Fibroblast of lung (primary cell): ENCODE measurements at regions not wholly inside any gene's neighbourhood (a gene's known extent, or its start where the extent isn't known, plus 50 kb on each side); places are given as distances from the start of the nearest gene placed in this dataset.

Experiments used
- DNase-seq, 2 donors: peaks; one replicate each; pipeline versions ENCODE4 v3.0.0 to v3.0.0-alpha.2; 2010; ENCODE audit warnings: low read depth in 2 of 2
- H2AFZ ChIP-seq: 2 replicates; pipeline ENCODE4 v1.5.1; 2012; ENCODE audit warnings: low read length, control low read depth, inconsistent platforms
- H3K27ac ChIP-seq: 2 replicates; pipeline ENCODE4 v1.5.1; 2011; ENCODE audit warnings: low read length, control low read depth; ENCODE audit not compliant: insufficient read depth
- H3K27me3 ChIP-seq: 2 replicates; pipeline ENCODE4 v1.5.1; 2011; ENCODE audit warnings: mild to moderate bottlenecking, low read length; ENCODE audit not compliant: control insufficient read depth, insufficient read depth
- H3K36me3 ChIP-seq: 2 replicates; pipeline ENCODE4 v1.5.1; 2011; ENCODE audit warnings: low read length; ENCODE audit not compliant: control insufficient read depth, insufficient read depth
- H3K4me1 ChIP-seq: 2 replicates; pipeline ENCODE4 v1.5.1; 2011; ENCODE audit warnings: low read length; ENCODE audit not compliant: control insufficient read depth, insufficient read depth; ENCODE audit errors: extremely low read depth
- H3K4me2 ChIP-seq: 2 replicates; pipeline ENCODE4 v1.5.1; 2011; ENCODE audit warnings: low read length, control low read depth; ENCODE audit not compliant: insufficient read depth; ENCODE audit errors: extremely low read depth
- H3K4me3 ChIP-seq, 4 experiments: fragments of 200-600 bp in 1 of 4; sonication (generic) in 1 of 4; replicated peaks in 1 of 4; 2 replicates each; pipeline ENCODE4 v1.5.1; 2011 to 2016; ENCODE audit warnings: low read length in 4 of 4, low read depth in 3 of 4, mild to moderate bottlenecking in 3 of 4, control low read depth in 2 of 4, inconsistent platforms in 1 of 4, mixed read lengths in 1 of 4; ENCODE audit not compliant: insufficient read depth in 1 of 4; ENCODE audit errors: control extremely low read depth in 1 of 4
- H3K79me2 ChIP-seq: 2 replicates; pipeline ENCODE4 v1.5.1; 2012; ENCODE audit warnings: mild to moderate bottlenecking, low read length, inconsistent platforms; ENCODE audit not compliant: control insufficient read depth, insufficient read depth
- H3K9ac ChIP-seq: 2 replicates; pipeline ENCODE4 v1.5.1; 2011; ENCODE audit warnings: mild to moderate bottlenecking, low read length, control low read depth; ENCODE audit not compliant: insufficient read depth
- H3K9me3 ChIP-seq: 2 replicates; pipeline ENCODE4 v1.5.1; 2012; ENCODE audit warnings: low read depth, low read length; ENCODE audit not compliant: control insufficient read depth, insufficient read depth
- H4K20me1 ChIP-seq: 2 replicates; pipeline ENCODE4 v1.5.1; 2011; ENCODE audit warnings: low read length; ENCODE audit not compliant: control insufficient read depth, insufficient read depth; ENCODE audit errors: extremely low read depth
- EZH2 ChIP-seq: IDR thresholded peaks from 2 replicates; pipeline ENCODE4 v1.5.1; 2012; ENCODE audit warnings: low read length, control low read depth, mild to moderate bottlenecking; ENCODE audit errors: missing control alignments
- TF ChIP-seq, protein P1 (sequence below), 2 donors: IDR thresholded peaks in 1 of 2; conservative IDR thresholded peaks in 1 of 2; 1 replicate in 1 of 2; 2 replicates in 1 of 2; pipeline ENCODE4 v1.5.1; 2011 to 2012; ENCODE audit warnings: low read length in 2 of 2, control low read depth in 1 of 2, inconsistent platforms in 1 of 2, low read depth in 1 of 2, mild to moderate bottlenecking in 1 of 2

DNA sequence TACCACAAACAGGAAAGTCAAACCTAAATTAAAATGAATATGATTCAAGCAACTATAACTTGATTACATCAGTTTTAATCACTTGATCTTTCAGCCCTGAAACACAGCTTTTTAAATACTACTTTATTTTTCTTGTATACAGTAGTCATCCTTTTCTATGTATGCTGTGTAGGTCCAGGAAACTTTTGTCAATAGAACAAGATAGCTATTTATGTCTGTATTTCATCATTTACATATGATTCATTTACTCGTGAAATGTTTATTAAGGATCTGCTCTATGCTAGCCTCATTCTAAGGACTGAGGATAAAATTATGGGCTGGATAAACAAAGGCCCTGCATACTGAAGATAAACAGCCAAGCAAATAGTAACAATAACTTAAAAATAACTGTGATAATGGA, 930.2 kb downstream of the TFAP2A start:
- H3K27ac ChIP-seq: no peak overlapping the region
- no peak overlapping the region for H3K4me2 ChIP-seq
- H3K9ac ChIP-seq: no peak overlapping the region
- no peaks in the 10 kb centered on the region for H3K79me2 ChIP-seq
- no peak overlapping the region for H2AFZ ChIP-seq
- H3K36me3 ChIP-seq: no peaks in the 10 kb centered on the region
- H3K4me1 ChIP-seq: peaks cover 5% of the 10 kb centered on the region
- H3K27me3 ChIP-seq: no peaks in the 10 kb centered on the region
- H4K20me1 ChIP-seq: no peaks in the 10 kb centered on the region
- DNase-seq: peak in 1 of 2 donors; percentile 10
- TF ChIP-seq, protein P1, sequence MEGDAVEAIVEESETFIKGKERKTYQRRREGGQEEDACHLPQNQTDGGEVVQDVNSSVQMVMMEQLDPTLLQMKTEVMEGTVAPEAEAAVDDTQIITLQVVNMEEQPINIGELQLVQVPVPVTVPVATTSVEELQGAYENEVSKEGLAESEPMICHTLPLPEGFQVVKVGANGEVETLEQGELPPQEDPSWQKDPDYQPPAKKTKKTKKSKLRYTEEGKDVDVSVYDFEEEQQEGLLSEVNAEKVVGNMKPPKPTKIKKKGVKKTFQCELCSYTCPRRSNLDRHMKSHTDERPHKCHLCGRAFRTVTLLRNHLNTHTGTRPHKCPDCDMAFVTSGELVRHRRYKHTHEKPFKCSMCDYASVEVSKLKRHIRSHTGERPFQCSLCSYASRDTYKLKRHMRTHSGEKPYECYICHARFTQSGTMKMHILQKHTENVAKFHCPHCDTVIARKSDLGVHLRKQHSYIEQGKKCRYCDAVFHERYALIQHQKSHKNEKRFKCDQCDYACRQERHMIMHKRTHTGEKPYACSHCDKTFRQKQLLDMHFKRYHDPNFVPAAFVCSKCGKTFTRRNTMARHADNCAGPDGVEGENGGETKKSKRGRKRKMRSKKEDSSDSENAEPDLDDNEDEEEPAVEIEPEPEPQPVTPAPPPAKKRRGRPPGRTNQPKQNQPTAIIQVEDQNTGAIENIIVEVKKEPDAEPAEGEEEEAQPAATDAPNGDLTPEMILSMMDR (conservative IDR thresholded peaks at IDR 0.05 in 1 of 2, IDR thresholded peaks at IDR 0.05 in 1 of 2; ENCODE audit: low read depth in 1 of 2, low read length in 2 of 2): no peak
- no peak for TF ChIP-seq EZH2
- no peaks in the 10 kb centered on the region for H3K9me3 ChIP-seq
- no peak overlapping the region for H3K4me3 ChIP-seq

DNA sequence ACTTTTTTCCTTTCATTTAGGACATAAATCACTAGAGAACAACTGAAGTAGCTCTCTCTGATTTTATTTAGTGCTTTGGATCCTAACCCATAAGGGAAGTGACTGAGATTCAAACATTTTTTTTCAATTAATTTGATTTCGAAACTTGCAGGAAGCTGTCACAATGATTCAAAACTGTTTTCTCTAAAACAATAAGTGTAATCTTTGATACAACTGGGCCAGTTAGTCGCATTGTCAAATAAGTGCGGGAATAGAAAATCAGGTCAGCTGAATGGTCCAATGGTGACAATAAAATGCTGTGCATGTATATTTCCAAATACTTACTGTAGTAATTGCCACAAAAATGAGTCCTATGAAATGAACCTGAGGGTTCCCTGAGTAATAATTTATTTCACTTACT, 930.8 kb downstream of the TFAP2A start:
- no peak overlapping the region for H3K9ac ChIP-seq
- H3K4me2 ChIP-seq: no peak overlapping the region
- peaks cover 5% of the 10 kb centered on the region for H3K4me1 ChIP-seq
- H2AFZ ChIP-seq: no peak overlapping the region
- H3K27ac ChIP-seq: no peak overlapping the region
- no peak for TF ChIP-seq EZH2
- TF ChIP-seq, protein P1 (conservative IDR thresholded peaks at IDR 0.05 in 1 of 2, IDR thresholded peaks at IDR 0.05 in 1 of 2; ENCODE audit: low read depth in 1 of 2, low read length in 2 of 2): no peak
- no peaks in the 10 kb centered on the region for H3K36me3 ChIP-seq
- H3K79me2 ChIP-seq: no peaks in the 10 kb centered on the region
- no peak overlapping the region for H3K4me3 ChIP-seq
- H3K27me3 ChIP-seq: no peaks in the 10 kb centered on the region
- no peaks in the 10 kb centered on the region for H3K9me3 ChIP-seq
- DNase-seq: peak in 1 of 2 donors; percentile 14
- no peaks in the 10 kb centered on the region for H4K20me1 ChIP-seq

DNA sequence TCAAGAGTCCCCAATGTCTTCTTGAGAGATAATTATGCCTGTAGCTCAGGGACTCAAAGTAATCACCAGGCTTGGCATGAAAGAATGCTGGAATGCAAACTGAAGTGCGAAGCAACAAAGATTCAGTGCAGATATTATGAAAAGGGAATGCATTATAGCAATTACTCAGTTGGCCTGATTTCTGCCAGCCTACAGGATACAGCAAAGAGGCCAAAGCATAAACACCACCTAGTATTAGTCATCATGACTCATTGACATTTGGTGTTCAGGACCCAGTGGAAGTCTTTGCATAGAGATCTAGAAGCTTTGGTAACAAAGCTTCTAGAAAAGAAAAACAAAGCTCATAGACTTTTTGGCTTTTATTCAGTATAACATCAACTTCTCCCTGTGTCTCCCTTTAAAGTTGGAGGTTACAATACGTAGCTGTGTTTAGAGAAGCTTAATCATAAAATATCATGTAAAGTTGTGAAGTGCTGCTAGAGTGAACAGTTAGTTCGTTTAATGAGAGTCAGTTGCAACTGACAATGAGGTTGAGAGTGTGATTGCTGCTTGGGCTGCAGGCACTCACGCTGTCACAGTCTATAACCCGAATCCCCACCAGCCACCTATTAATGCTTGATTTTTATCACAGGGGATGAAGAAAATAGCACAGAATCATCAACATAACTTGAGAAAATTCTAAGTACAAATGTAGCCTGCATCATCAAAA, 932.7 kb downstream of the TFAP2A start:
- Histone ChIP-seq H3K9me3 (no peaks in the 10 kb centered on the region), H4K20me1 (no peaks in the 10 kb centered on the region), H3K4me3 (no peak overlapping the region), H3K4me1 (peaks cover 5% of the 10 kb centered on the region), H3K36me3 (no peaks in the 10 kb centered on the region), H3K9ac (no peak overlapping the region), H3K79me2 (no peaks in the 10 kb centered on the region), H3K27me3 (no peaks in the 10 kb centered on the region), H3K27ac (peak overlapping the region; percentile 61), H2AFZ (no peak overlapping the region), H3K4me2 (peak overlapping the region; percentile 52)
- no peak for TF ChIP-seq EZH2
- TF ChIP-seq, protein P1 (conservative IDR thresholded peaks at IDR 0.05 in 1 of 2, IDR thresholded peaks at IDR 0.05 in 1 of 2; ENCODE audit: low read depth in 1 of 2, low read length in 2 of 2): no peak
- DNase-seq: peak; percentile 92 to 97
